Osteoblast (primary cell): ENCODE measurements at regions not wholly inside any gene's neighbourhood (a gene's known extent, or its start where the extent isn't known, plus 50 kb on each side); places are given as distances from the start of the nearest gene placed in this dataset.

ENCODE experiments used
- DNase-seq: peaks from one replicate; pipeline ENCODE4 v3.0.0; 2011; ENCODE audit warnings: low spot score, mixed read lengths; ENCODE audit not compliant: insufficient read length; ENCODE audit errors: missing footprints
- H2AFZ ChIP-seq: 2 replicates; pipeline ENCODE4 v1.6.0; 2011; ENCODE audit warnings: mild to moderate bottlenecking, low read length
- H3K27ac ChIP-seq: 2 replicates; pipeline ENCODE4 v1.5.1; 2011; ENCODE audit warnings: mild to moderate bottlenecking, low read depth, low read length, moderate library complexity
- H3K27me3 ChIP-seq: 2 replicates; pipeline ENCODE4 v1.6.0; 2012; ENCODE audit warnings: mild to moderate bottlenecking, control low read depth, inconsistent platforms, low read length, moderate library complexity; ENCODE audit not compliant: insufficient read depth
- H3K36me3 ChIP-seq: 2 replicates; pipeline ENCODE4 v1.5.1; 2011; ENCODE audit warnings: mild to moderate bottlenecking, low read length, control low read depth, moderate library complexity; ENCODE audit not compliant: insufficient read depth
- H3K4me1 ChIP-seq: 2 replicates; pipeline ENCODE4 v1.5.1; 2011; ENCODE audit warnings: mild to moderate bottlenecking, low read length, control low read depth, moderate library complexity; ENCODE audit not compliant: insufficient read depth
- H3K4me2 ChIP-seq: 2 replicates; pipeline ENCODE4 v1.6.0; 2011; ENCODE audit warnings: mild to moderate bottlenecking, low read length; ENCODE audit not compliant: insufficient read depth
- H3K4me3 ChIP-seq: fragments of 200-600 bp; sonication (generic); 3 replicates; pipeline ENCODE4 v1.5.1; 2012; ENCODE audit warnings: mild to moderate bottlenecking, low read length, inconsistent platforms; ENCODE audit not compliant: insufficient read depth
- H3K79me2 ChIP-seq: 2 replicates; pipeline ENCODE4 v1.6.0; 2012; ENCODE audit warnings: mild to moderate bottlenecking, low read length, control low read depth, inconsistent platforms; ENCODE audit not compliant: insufficient read depth
- H3K9me3 ChIP-seq: 2 replicates; pipeline ENCODE4 v1.5.1; 2011; ENCODE audit warnings: low read depth, low read length, control low read depth
- H4K20me1 ChIP-seq: 2 replicates; pipeline ENCODE4 v1.6.0; 2012; ENCODE audit warnings: mild to moderate bottlenecking, low read length, control low read depth; ENCODE audit not compliant: insufficient read depth
- TF ChIP-seq, protein P1 (sequence below): IDR thresholded peaks from 2 replicates; pipeline ENCODE4 v1.5.1; 2011; ENCODE audit warnings: mild to moderate bottlenecking, low read depth, low read length, moderate library complexity; ENCODE audit errors: extremely low read depth

DNA sequence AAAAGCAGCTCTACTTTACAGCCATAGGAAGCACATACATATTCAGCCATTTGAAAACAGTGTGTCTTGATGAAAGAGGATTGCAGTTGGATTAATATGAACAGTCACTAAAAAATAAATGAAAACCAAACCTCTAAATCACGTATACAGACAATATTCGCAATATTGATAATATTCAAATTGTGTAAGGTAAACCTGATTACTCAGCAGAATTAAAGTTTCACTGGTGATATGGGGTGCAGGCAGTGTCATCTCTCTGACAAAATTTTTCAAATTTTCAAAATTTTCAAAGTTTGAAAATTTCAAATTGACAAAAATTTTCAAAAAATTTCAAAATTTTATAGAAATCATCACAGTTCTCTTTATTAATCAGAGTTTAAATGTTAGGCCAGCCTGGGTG, 55.7 kb downstream of the FAT4 start:
- Histone ChIP-seq H3K27me3 (no peaks in the 10 kb centered on the region), H3K27ac (no peak overlapping the region), H3K4me2 (no peak overlapping the region), H3K36me3 (no peaks in the 10 kb centered on the region), H3K4me3 (no peak overlapping the region), H3K4me1 (peaks cover 21% of the 10 kb centered on the region), H3K79me2 (peaks cover 5% of the 10 kb centered on the region), H4K20me1 (no peaks in the 10 kb centered on the region), H3K9me3 (no peaks in the 10 kb centered on the region), H2AFZ (no peak overlapping the region)
- TF ChIP-seq, protein P1, sequence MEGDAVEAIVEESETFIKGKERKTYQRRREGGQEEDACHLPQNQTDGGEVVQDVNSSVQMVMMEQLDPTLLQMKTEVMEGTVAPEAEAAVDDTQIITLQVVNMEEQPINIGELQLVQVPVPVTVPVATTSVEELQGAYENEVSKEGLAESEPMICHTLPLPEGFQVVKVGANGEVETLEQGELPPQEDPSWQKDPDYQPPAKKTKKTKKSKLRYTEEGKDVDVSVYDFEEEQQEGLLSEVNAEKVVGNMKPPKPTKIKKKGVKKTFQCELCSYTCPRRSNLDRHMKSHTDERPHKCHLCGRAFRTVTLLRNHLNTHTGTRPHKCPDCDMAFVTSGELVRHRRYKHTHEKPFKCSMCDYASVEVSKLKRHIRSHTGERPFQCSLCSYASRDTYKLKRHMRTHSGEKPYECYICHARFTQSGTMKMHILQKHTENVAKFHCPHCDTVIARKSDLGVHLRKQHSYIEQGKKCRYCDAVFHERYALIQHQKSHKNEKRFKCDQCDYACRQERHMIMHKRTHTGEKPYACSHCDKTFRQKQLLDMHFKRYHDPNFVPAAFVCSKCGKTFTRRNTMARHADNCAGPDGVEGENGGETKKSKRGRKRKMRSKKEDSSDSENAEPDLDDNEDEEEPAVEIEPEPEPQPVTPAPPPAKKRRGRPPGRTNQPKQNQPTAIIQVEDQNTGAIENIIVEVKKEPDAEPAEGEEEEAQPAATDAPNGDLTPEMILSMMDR, result no peak
- DNase-seq, result no peak

DNA sequence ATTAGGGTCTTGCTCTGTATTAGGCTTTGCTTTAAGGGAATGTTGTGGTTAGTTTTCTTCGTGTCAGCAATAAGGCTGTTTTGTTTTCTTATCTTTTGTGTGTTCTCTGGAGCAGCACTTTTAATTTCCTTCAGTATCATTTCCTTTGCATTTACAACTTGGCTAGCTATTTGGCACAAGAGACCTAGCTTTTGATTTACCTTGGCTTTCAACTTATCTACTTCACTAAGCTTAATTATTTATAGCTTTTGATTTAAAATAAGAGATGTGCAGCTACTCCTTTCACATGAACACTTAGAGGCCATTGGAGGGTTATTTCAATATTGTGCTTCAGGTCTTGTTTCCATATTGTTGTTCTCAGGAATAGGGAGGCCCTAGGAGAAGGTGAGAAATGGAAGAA, 68.2 kb downstream of the FAT4 start:
- Histone ChIP-seq H3K4me2 (no peak overlapping the region), H3K27ac (no peak overlapping the region), H3K79me2 (no peaks in the 10 kb centered on the region), H3K36me3 (no peaks in the 10 kb centered on the region), H2AFZ (no peak overlapping the region), H4K20me1 (no peaks in the 10 kb centered on the region), H3K4me1 (peaks cover 7% of the 10 kb centered on the region), H3K27me3 (no peaks in the 10 kb centered on the region), H3K4me3 (no peak overlapping the region), H3K9me3 (no peaks in the 10 kb centered on the region)
- no peak for DNase-seq
- TF ChIP-seq, protein P1, result no peak

DNA sequence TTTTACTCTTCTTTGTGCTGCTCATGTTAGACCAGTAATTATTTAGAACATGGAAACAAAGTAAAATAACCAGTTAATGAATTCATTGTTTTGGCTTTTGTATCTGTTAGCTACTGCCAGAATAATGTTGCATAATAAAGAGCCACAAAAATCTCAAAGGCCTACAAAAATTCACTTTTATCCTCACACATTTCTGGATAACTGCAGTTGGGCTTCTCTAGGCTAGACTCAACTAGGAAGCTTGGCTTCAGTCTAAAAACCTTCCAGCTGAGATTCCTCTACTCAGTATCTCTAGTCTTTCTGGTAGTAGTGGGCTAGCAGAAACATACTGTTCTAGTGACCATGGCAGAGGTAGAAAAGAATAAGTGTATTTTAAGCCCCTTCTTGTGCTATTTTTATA, 73.0 kb downstream of the FAT4 start:
- Histone ChIP-seq H3K27ac (no peak overlapping the region), H3K4me3 (no peak overlapping the region), H3K9me3 (no peaks in the 10 kb centered on the region), H3K36me3 (no peaks in the 10 kb centered on the region), H3K4me1 (peaks cover 36% of the 10 kb centered on the region), H3K79me2 (no peaks in the 10 kb centered on the region), H3K27me3 (no peaks in the 10 kb centered on the region), H3K4me2 (peak overlapping the region; percentile 17), H4K20me1 (no peaks in the 10 kb centered on the region), H2AFZ (no peak overlapping the region)
- peak; percentile 55 for DNase-seq
- TF ChIP-seq, protein P1, result no peak

DNA sequence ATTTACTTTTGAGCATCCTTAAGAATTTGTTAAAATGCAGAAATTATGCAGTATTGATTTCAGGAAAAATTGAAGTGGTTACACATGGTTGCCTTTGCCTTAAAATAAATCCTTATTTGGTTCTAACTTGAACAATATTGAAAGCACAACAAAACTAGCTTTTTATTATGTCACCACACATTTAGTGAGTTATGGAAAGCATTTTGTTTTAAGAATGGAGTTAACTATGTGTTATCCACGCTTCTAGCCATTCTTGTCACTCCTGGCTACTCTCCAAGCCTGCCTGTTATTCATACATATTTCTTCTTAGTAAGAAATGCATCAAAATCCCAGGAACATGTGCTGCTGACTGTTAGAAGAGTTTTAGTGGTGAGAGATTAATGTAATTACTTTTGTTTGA, 73.9 kb downstream of the FAT4 start:
- Histone ChIP-seq H3K36me3 (no peaks in the 10 kb centered on the region), H3K4me1 (peaks cover 44% of the 10 kb centered on the region), H3K27ac (peak overlapping the region; percentile 67), H3K4me3 (no peak overlapping the region), H3K4me2 (peak overlapping the region; percentile 70), H3K9me3 (no peaks in the 10 kb centered on the region), H3K79me2 (no peaks in the 10 kb centered on the region), H4K20me1 (no peaks in the 10 kb centered on the region), H3K27me3 (no peaks in the 10 kb centered on the region), H2AFZ (no peak overlapping the region)
- DNase-seq, result peak; percentile 78
- TF ChIP-seq, protein P1, result no peak
